ENCODE measurements at regions not wholly inside any gene's neighbourhood (a gene's known extent, or its start where the extent isn't known, plus 50 kb on each side); places are given as distances from the start of the nearest gene placed in this dataset.
"Not testable (repeated sequence)": the region's sequence is repeated elsewhere in the genome, so short reads cannot be mapped to it uniquely, and the experiment has no call there.

DNA sequence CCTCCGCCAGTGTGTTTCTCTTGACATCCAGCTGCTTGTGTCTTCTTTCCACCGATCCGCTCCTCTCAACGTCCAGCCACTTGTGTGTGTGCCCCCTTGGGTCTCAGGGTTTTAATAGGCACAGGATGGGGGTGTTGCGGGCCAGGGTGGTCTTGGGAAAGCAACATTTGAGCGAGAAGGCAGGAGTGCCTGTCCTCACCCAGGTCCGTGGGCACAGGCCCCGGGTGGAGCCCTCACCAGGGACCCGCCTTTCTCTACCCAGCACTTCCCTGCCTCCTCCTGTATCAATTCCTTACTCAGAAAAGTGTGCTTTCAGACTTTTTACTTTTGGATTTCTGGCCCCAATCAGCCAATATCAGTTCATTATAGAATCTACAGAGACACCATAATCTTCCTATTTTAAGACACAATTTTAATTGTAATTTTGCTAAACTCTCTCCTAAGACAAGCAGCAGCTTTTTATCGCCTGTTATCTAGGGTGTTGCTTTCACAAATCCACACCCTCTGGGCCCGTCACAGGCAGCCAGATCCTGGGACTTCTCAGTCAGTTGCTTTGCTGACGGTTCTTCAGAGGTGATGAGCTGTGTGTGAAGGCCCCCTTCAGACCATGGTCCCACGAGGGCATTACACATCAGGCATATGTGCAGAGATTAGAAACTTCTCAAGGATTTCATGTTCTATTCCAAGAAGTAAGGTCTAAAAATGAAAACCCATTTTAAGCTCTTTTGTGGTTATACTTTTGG lies 96.0 kb upstream of the FHL2 start:
- DNase-seq: no peak

DNA sequence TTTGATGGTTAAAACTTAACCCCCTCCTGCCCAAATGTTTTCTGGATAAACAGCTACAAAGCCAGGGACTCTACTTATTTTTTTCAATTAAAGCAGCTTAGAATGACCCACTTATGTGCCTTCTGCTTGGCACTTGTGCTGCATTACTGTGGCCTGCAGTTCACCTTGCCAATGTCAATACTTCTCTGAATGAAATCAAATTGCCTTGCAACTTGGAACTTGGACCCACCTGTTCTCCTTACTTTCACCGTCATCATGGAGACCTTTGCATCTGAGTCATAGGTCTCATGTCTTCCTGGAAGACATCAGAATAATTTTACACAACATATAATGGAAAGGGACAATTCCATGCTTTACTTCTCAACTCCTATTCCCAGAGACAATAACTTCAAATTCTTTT lies 92.1 kb upstream of the FHL2 start:
- no peak for DNase-seq

DNA sequence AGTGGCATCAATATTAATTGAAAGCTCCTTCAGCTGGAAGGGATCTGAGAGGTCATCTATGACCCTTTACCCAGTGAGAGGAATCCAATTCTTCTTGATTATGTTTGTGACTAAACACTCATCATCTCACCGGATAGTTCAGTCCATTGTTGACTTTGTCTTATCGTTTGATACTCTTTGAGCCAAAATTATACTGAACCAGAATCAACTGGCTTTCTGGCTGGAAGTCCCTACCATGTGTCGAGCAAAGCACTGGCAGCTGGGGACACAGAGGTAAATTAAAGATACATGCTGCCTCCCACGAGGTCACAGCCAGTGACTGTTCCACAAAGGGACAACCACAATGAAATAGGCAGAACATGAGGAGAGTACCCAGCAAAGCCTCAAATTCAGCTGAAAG lies 91.4 kb upstream of the FHL2 start:
- no peak for DNase-seq

DNA sequence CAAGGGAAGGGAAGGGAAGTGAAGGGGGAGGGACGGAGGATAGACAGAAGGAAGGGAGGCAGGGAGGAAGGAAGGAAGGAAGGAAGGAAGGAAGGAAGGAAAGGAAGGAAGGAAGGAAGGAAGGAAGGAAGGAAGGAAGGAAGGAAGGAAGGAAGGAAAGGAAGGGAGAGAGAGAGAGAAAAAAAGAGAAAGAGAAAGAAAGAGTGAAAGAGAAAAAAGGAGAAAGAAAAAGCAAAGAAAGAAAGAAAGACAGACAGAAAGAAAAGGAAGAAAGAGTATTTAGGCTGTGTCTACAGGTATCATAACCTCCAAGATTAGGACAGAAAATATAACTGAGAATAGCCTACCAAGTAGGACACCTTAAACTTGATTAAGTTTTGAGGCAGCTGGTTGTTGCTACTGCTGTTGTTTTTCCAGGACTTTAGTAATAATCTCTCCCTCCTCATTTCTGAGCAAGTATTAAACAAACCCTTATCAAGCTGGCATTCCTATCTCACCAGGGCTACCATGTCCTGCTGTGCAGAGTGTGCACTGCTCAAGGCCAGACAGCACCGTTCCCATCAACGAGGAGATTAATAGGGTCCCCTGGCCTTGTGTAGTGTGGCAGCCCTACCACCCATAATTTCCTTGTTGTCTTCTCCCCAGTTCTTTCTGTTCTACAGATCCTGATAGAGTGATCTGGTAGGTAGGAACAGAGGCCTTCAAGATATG lies 90.5 kb upstream of the FHL2 start:
- no peak for DNase-seq

GRCh38 chr2:105488285-105488684 lies 89.4 kb upstream of the FHL2 start:
- DNase-seq: no peak

DNA sequence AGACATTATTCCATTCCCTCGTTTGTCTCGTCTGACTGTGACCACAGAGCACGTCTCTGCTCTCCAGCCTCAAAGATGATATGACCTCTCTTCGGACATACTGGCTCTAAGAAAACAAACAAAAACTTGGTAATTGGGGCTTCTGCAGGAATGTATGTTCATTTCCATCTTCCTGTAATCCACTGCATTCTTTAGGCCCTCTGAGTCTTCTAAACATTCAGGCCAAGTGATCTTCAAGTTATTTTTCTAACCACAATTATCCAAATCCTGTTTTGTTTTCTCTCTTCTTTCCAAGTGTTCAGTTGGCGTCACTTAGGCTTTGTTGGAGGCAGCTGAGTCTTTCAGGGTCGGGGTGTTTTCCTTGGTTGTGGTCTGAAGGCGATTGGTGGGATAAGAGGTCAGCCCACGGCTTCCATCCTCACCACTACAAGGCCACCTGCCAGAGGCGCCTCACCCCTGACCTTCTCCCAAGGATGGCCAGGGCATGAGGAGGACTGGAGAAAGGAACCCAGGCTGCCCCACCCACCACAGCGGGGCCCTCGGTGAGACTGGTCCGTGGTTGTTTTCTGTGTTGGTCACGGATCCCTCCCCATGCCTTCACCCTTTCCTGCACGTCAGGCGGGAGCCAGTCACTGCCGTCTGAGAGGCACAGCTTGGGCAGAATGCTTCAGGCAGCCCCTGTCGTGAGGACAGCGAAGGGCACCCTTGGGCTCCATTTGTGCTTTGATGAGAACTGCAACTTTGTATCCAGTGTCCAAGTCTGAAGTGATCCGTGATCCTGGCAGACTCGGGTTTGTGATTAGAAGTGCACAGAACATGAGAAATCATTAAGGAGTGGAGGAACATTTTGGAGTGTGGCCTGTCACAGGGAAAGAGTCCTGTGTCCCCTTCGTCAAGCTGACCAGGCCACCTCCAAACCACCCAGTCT lies 88.6 kb upstream of the FHL2 start:
- DNase-seq: no peak

- no peak for DNase-seq
Observed at GRCh38 chr2:105486762-105487141, 87.9 kb upstream of the FHL2 start.

DNA sequence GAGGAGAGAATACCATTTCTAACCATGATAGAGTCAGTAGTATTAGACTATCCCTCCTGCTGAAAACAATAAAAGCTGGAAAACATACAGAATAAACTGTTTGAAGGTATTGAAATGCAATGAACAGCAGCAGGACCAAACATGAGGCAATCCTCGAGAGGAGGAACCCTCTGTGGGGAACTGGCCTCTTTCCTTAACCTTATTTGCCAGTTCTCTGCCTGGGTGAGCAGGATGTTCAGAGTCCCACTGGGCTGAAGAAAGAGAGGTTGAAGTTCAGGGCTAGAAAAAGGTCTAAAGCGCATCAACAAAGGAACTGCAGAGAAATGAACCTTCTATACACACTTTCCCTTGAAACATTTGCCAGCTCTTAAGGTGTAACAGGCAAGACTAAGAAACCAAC lies 79.8 kb upstream of the FHL2 start:
- DNase-seq: no peak

DNA sequence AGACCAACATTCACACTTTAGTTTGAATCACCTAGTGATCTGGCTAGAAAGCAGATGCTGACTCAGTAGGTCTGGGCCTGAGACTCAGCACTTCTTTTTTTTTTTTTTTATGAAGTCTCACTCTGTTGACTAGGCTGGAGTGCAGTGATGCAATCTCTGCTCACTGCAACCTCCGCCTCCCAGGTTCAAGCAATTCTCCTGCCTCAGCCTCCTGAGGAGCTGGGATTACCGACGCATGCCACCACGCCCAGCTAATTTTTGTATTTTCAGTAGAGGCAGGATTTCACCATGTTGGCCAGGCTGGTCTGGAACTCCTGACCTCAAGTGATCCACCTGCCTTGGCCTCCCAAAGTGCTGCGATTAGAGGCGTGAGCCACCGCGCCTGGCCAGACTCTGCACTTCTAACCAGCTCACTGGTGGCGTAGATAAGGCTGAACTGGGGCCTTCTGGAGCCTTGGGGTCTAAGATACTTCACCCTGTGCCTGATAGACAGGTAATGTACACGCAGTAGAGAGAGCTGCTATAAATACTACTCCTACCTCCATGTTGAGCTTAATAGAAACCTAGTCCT lies 78.3 kb upstream of the FHL2 start:
- DNase-seq: not testable (repeated sequence)

- no peak for DNase-seq
Observed at GRCh38 chr2:105473011-105473410, 74.2 kb upstream of the FHL2 start.

DNA sequence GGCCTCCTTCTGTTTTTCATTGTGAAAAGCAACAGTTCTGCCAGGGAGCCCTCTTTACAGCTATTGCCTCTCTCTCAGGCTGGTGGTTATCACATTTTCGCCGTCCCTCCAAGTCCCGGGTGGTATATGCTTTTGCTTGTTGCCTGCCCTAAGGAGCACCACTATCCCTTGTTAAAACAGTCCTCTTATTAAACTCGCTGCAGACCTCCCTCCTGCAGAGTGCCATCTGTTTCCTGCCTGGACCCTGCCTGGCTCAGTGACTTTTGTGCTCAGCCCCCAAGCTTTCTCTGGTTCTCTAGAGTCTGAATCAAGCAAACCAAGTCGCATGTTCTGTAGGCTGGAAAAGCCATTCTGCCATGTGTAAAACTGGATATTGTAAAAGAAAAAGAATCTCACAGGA lies 72.1 kb upstream of the FHL2 start:
- DNase-seq: no peak

GRCh38 chr2:105469781-105470180 lies 70.9 kb upstream of the FHL2 start:
- DNase-seq: no peak

DNA sequence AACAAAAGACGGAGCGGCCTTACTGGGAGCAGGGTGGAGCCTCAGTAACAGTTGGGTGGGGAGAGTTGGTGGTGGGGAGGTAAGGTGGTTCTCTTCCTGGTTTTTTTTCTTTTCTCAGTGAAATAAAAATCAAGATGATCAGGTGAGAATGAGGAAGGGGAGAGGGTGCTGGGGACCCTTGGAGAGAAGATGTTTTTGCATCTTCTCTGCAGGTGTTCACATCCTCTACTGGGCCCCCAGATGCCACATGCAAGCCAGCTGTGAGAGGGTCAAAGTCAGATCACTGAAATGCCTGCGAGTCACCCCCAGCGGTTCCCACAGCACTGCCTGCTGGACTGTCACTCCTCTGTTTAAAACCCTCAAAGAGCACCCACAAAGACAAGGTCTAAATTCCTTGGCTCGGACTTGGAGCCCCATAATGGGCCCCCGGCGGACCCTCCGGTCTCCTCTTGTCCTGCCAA lies 69.8 kb upstream of the FHL2 start:
- DNase-seq: no peak

GRCh38 chr2:105464325-105464724 lies 65.5 kb upstream of the FHL2 start:
- no peak for DNase-seq

DNA sequence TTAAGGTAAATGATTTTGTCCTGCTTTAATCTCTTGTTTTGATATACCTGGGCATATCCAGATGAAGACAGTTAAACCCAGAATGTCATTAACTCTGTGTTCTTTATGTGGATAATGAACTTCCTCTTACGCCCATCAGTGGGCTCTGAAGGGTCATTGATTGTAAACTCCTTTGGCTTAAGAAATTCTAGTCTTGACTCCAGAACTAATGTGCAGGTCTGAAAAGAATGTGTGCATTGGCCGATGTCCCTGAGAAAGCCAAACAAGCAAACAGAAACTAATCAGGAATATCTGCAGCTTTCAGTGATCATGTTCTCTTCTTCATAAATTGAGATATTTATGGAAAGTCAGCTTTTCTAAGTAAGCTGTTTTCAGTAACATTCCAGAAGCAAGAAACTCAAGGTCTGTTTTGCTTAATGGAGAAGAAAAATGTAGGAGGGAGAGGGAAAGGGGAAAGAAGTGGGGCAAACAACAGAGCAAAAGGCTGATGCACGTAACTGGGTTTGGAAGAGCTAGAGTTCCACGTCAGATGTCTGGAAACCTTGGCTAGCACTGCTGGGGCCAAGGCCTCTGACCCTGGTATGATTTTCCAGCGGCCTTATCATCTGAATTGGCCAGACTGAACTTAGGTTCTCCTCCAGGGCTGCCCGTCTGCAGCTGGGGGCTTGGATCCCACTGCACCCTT lies 61.3 kb upstream of the FHL2 start:
- no peak for DNase-seq

GRCh38 chr2:105458076-105458475 lies 59.2 kb upstream of the FHL2 start:
- DNase-seq: no peak

GRCh38 chr2:105455488-105456003 lies 56.7 kb upstream of the FHL2 start:
- no peak for DNase-seq

DNA sequence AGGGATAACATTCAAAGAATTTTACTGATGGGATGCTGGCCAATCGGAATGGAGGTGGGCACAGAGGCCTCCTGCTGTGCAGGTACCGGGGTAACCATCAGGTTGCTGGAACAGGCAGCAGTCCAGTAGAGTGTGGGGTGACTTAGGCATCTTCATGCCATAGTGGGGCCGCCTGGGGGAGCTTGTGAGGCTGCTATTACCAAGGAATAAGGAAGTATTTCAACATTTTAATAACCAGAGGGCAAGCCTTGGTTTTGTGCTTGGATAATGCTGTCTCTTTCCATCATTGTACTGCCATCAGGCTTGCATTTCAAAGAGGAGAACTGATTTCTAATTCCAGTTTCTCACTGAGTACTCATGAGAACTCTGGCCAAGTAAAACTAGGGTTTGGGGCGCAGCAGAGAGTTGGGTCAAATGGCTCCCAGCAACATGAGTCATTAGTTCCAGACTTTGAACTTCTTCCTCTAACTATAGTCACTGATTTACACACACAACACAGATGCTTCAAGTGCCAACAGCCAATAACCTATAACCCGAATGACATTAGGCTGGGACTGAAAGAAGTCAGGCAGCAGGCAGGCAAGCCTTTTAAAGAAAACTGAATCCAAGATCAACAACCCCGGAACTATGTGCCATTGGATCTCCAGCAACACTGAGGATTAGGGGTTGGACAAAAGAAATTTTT lies 56.1 kb upstream of the FHL2 start:
- no peak for DNase-seq

DNA sequence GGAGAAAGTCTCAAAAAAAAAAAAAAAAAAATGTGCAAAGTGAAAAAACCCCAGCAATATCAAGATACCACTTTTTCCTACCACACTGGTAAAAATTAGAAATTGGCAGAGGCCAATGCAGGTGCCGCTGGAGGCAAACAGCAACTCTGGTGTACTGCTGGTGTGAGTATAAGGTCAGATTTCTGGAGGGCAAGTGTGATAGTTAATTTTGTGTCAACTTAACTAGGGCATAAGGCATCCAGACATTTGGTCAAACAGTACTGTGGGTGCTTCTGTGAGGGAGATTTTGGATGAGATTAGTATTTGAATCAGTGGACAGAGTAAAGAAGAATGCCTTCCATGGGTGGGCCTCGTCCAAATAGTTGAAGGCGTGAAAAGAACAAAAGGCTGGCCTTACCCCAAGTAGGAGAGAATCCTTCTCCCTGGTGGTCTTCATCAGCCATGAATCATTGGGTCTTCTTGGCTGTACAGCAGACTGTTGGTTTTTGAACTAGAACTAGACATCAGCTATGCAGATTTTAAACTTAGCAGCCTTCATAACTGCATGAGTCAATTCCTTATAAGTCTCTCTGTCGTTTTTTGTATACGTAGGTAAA lies 52.8 kb upstream of the FHL2 start:
- no peak for DNase-seq

- no peak for DNase-seq
Observed at GRCh38 chr2:105450471-105450870, 51.6 kb upstream of the FHL2 start.

GRCh38 chr2:105449076-105449475 lies 50.2 kb upstream of the FHL2 start:
- no peak for DNase-seq

All from right kidney (tissue), 1 donor.